Hepatocyte (in vitro differentiated cells): ENCODE measurements at regions not wholly inside any gene's neighbourhood (a gene's known extent, or its start where the extent isn't known, plus 50 kb on each side); places are given as distances from the start of the nearest gene placed in this dataset.

ENCODE experiments used
- DNase-seq: peaks from one replicate; pipeline ENCODE4 v3.0.0-alpha.2; 2016; ENCODE audit warnings: low spot score
- H2AFZ ChIP-seq: fragments of 200-600 bp; sonication (generic); 2 replicates; pipeline ENCODE4 v1.6.0; 2016; ENCODE audit warnings: antibody characterized with exemption, mild to moderate bottlenecking
- H3K27ac ChIP-seq: fragments of 200-600 bp; sonication (generic); 2 replicates; pipeline ENCODE4 v1.5.1; 2016; ENCODE audit warnings: mild to moderate bottlenecking
- H3K27me3 ChIP-seq: fragments of 200-600 bp; sonication (generic); 2 replicates; pipeline ENCODE4 v1.6.1; 2016
- H3K36me3 ChIP-seq: fragments of 200-600 bp; sonication (generic); replicated peaks from 2 replicates; pipeline ENCODE4 v1.5.1; 2016; ENCODE audit warnings: low read depth; ENCODE audit not compliant: insufficient read depth
- H3K4me1 ChIP-seq: fragments of 200-600 bp; sonication (generic); 2 replicates; pipeline ENCODE4 v1.5.1; 2016; ENCODE audit warnings: mild to moderate bottlenecking, moderate library complexity; ENCODE audit not compliant: insufficient read depth
- H3K4me2 ChIP-seq: fragments of 200-600 bp; sonication (generic); 2 replicates; pipeline ENCODE4 v1.6.0; 2016
- H3K4me3 ChIP-seq: fragments of 200-600 bp; sonication (generic); 2 replicates; pipeline ENCODE4 v1.5.1; 2016; ENCODE audit warnings: mild to moderate bottlenecking
- H3K79me2 ChIP-seq: fragments of 200-600 bp; sonication (generic); 2 replicates; pipeline ENCODE4 v1.6.0; 2017; ENCODE audit warnings: mild to moderate bottlenecking
- H3K9me2 ChIP-seq: fragments of 200-600 bp; sonication (generic); replicated peaks from 2 replicates; pipeline ENCODE4 v1.6.0; 2017; ENCODE audit warnings: mild to moderate bottlenecking; ENCODE audit not compliant: insufficient read depth
- H3K9me3 ChIP-seq: fragments of 200-600 bp; sonication (generic); 2 replicates; pipeline ENCODE4 v1.5.1; 2016; ENCODE audit warnings: low read depth, mild to moderate bottlenecking
- H4K20me1 ChIP-seq: fragments of 200-600 bp; sonication (generic); 2 replicates; pipeline ENCODE4 v1.6.0; 2016; ENCODE audit warnings: mild to moderate bottlenecking; ENCODE audit not compliant: insufficient read depth, poor library complexity, severe bottlenecking
- EZH2 ChIP-seq: fragments of 200-600 bp; sonication (generic); IDR thresholded peaks from 2 replicates; pipeline ENCODE4 v1.6.1; 2016; ENCODE audit warnings: antibody characterized with exemption, mild to moderate bottlenecking, borderline replicate concordance
- EZH2phosphoT487 ChIP-seq: fragments of 200-600 bp; sonication (generic); IDR thresholded peaks from one replicate; pipeline ENCODE4 v1.6.1; 2018; ENCODE audit warnings: antibody characterized with exemption, mild to moderate bottlenecking, low read depth, moderate library complexity; ENCODE audit not compliant: unreplicated experiment, severe bottlenecking
- WGBS: methylation state at CpG from one replicate; pipeline ENCODE4 v1.1.6; 2016; ENCODE audit warnings: low lambda C conversion rate; ENCODE audit errors: missing lambda C conversion rate; 5-methylcytosine and 5-hydroxymethylcytosine counted together
- TF ChIP-seq, protein P1 (sequence below): fragments of 200-600 bp; sonication (generic); IDR thresholded peaks from 2 replicates; pipeline ENCODE4 v1.5.1; 2016; ENCODE audit warnings: antibody characterized with exemption, mild to moderate bottlenecking; ENCODE audit not compliant: poor library complexity

DNA sequence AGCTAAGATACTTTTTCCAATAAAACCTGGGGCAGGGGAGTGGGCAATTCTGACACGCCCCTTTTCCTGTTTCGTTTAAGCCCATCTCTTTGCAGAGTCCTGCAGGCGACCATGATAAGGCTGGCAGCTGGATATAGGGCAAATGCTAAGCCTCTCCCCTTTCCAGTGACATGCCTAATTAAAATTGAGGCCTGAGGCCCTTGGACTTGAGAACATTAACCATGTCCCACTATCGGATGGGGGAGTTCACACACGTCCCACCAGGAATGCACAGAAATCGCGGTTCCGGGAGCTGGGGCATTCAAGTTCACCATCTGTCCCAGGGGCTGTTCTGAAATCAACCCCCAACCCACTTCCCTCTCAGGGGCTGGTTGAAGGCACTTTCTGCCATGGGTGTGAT lies 109.2 kb upstream of the FOXF1 start:
- Histone ChIP-seq H2AFZ (no peak overlapping the region), H3K79me2 (no peaks in the 10 kb centered on the region), H3K9me2 (no peaks in the 10 kb centered on the region), H3K36me3 (no peaks in the 10 kb centered on the region), H4K20me1 (no peaks in the 10 kb centered on the region), H3K27ac (no peak overlapping the region), H3K4me1 (peaks cover 13% of the 10 kb centered on the region), H3K4me3 (no peak overlapping the region), H3K4me2 (no peak overlapping the region), H3K27me3 (no peaks in the 10 kb centered on the region), H3K9me3 (no peaks in the 10 kb centered on the region)
- 62% methylated on average over 8 of the region's 8 CpGs for WGBS
- DNase-seq: no peak
- TF ChIP-seq, protein P1, sequence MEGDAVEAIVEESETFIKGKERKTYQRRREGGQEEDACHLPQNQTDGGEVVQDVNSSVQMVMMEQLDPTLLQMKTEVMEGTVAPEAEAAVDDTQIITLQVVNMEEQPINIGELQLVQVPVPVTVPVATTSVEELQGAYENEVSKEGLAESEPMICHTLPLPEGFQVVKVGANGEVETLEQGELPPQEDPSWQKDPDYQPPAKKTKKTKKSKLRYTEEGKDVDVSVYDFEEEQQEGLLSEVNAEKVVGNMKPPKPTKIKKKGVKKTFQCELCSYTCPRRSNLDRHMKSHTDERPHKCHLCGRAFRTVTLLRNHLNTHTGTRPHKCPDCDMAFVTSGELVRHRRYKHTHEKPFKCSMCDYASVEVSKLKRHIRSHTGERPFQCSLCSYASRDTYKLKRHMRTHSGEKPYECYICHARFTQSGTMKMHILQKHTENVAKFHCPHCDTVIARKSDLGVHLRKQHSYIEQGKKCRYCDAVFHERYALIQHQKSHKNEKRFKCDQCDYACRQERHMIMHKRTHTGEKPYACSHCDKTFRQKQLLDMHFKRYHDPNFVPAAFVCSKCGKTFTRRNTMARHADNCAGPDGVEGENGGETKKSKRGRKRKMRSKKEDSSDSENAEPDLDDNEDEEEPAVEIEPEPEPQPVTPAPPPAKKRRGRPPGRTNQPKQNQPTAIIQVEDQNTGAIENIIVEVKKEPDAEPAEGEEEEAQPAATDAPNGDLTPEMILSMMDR: no peak
- TF ChIP-seq EZH2 (no peak), EZH2phosphoT487 (no peak)

DNA sequence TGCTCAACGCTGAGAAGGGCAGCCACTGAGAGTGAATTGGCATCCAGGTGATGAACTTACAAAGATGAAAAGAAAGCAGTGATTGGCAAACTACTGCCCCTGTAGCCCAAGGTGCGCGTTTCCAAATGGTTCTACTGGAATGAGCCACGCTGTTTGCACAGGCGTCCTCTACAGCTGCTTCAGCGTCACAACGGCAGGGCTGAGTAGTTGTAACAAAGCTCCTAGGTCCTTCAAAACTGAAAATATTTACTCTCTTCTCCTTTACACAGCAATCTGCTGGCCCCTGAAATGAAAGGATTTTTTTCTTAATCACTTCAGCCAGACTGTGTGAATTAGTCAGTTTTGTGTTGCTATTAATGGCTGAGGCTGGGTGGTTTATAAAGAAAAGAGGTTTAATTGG lies 107.2 kb upstream of the FOXF1 start:
- Histone ChIP-seq H2AFZ (no peak overlapping the region), H3K4me3 (no peak overlapping the region), H3K4me2 (no peak overlapping the region), H4K20me1 (no peaks in the 10 kb centered on the region), H3K4me1 (no peaks in the 10 kb centered on the region), H3K79me2 (no peaks in the 10 kb centered on the region), H3K27me3 (no peaks in the 10 kb centered on the region), H3K27ac (no peak overlapping the region), H3K9me3 (no peaks in the 10 kb centered on the region), H3K36me3 (no peaks in the 10 kb centered on the region), H3K9me2 (no peaks in the 10 kb centered on the region)
- TF ChIP-seq, protein P1: no peak
- no peak for TF ChIP-seq EZH2phosphoT487
- no peak for TF ChIP-seq EZH2
- WGBS: 89% methylated on average over 7 of the region's 7 CpGs
- no peak for DNase-seq

DNA sequence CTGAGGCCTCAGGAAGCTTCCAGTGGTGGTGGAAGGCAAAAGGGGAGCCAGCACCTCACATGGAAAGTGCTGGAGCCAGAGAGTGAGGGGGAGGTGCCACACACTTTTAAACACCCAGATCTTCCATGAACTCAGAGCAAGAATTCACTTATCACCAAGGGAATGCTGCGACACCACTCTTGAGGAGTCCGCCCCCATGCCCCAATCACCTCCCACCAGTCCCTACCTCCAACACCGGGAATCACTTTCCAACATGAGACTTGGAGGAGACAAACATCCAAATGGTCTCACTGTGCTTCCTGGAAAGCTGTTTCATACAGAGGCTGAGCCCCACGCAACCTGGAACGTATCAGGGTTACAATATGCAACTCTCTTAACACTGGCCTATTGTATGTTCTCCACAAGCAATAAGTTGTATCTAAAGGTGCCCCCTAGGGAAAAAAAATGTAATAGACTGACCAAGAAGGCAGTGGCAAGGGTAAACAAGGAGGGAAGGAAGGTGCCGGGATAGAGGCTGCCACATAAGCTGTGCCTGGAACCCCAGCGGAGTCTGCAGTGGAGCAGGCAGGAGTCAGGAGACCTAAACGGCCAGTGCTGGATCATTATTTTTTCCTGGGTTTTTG lies 106.7 kb upstream of the FOXF1 start:
- TF ChIP-seq, protein P1: no peak
- TF ChIP-seq EZH2phosphoT487: no peak
- TF ChIP-seq EZH2: no peak
- DNase-seq: no peak
- no peaks in the 10 kb centered on the region for H3K27me3 ChIP-seq
- H3K9me3 ChIP-seq: no peaks in the 10 kb centered on the region
- no peaks in the 10 kb centered on the region for H3K79me2 ChIP-seq
- H3K4me2 ChIP-seq: no peak overlapping the region
- no peaks in the 10 kb centered on the region for H3K9me2 ChIP-seq
- H2AFZ ChIP-seq: no peak overlapping the region
- H3K4me3 ChIP-seq: no peak overlapping the region
- H3K4me1 ChIP-seq: peaks cover under 1% of the 10 kb centered on the region
- no peaks in the 10 kb centered on the region for H3K36me3 ChIP-seq
- 70% methylated on average over 8 of the region's 8 CpGs for whole genome bisulfite sequencing
- H3K27ac ChIP-seq: no peak overlapping the region
- no peaks in the 10 kb centered on the region for H4K20me1 ChIP-seq
